ENCODE measurements at regions not wholly inside any gene's neighbourhood (a gene's known extent, or its start where the extent isn't known, plus 50 kb on each side); places are given as distances from the start of the nearest gene placed in this dataset.

DNA sequence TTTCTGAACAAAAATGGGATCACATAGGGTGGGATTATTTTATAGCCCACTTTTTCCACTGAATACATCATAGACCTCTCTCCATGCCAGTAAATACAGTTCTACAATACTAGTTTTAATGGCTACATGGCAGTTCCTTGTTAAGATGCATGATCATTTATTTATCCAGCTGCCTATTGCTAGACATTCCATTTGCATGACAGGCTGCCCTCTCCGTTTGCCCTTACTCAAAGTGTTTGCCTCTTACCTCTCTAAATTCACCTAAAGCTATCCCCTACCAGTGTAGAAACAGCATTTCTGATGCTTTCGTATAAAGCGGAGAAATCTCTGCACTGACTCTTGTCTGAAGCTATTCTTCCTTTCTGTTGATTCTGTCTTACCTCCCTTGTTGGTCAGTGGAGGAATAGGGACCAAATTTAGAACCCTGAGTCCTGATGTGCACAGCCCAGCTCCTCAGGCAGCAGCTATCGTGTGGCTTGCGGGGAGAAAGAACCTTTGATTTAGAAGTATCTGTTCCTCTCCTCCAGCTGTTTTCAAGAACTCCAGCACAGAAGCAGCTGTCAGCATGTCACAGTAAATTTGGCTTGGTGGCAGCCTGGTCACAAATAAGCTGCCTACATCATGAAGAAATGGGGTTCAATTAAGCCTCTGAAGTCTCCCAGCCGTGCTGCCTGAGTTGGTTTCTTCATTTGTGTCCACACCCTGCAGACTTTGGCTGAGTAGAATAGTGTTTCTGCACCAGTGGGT, 337.3 kb downstream of the PRDM2 start:
- TF ChIP-seq POLR2AphosphoS5 (IDR thresholded peaks at IDR 0.05; ENCODE audit: insufficient read depth, low read depth, low read length), result no peak
- TF ChIP-seq, protein P1, sequence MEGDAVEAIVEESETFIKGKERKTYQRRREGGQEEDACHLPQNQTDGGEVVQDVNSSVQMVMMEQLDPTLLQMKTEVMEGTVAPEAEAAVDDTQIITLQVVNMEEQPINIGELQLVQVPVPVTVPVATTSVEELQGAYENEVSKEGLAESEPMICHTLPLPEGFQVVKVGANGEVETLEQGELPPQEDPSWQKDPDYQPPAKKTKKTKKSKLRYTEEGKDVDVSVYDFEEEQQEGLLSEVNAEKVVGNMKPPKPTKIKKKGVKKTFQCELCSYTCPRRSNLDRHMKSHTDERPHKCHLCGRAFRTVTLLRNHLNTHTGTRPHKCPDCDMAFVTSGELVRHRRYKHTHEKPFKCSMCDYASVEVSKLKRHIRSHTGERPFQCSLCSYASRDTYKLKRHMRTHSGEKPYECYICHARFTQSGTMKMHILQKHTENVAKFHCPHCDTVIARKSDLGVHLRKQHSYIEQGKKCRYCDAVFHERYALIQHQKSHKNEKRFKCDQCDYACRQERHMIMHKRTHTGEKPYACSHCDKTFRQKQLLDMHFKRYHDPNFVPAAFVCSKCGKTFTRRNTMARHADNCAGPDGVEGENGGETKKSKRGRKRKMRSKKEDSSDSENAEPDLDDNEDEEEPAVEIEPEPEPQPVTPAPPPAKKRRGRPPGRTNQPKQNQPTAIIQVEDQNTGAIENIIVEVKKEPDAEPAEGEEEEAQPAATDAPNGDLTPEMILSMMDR (IDR thresholded peaks at IDR 0.05; ENCODE audit: extremely low read depth in 1 of 2, insufficient read depth in 1 of 2, low read depth in 1 of 2, low read length in 2 of 2), result no peak
- no peak for TF ChIP-seq POLR2A (IDR thresholded peaks at IDR 0.05; ENCODE audit: low read depth, low read length)
- no peak for TF ChIP-seq EZH2 (IDR thresholded peaks at IDR 0.05; ENCODE audit: borderline replicate concordance, low read depth, low read length, severe bottlenecking)
- no peak for TF ChIP-seq FOS (IDR thresholded peaks at IDR 0.05; ENCODE audit: borderline replicate concordance, insufficient read depth, low read length)
- TF ChIP-seq, protein P2, sequence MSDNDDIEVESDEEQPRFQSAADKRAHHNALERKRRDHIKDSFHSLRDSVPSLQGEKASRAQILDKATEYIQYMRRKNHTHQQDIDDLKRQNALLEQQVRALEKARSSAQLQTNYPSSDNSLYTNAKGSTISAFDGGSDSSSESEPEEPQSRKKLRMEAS (IDR thresholded peaks at IDR 0.05; ENCODE audit: insufficient read depth, insufficient read length), result no peak
